ENCODE measurements at regions not wholly inside any gene's neighbourhood (a gene's known extent, or its start where the extent isn't known, plus 50 kb on each side); places are given as distances from the start of the nearest gene placed in this dataset.
"Not testable (repeated sequence)": the region's sequence is repeated elsewhere in the genome, so short reads cannot be mapped to it uniquely, and the experiment has no call there.

DNA sequence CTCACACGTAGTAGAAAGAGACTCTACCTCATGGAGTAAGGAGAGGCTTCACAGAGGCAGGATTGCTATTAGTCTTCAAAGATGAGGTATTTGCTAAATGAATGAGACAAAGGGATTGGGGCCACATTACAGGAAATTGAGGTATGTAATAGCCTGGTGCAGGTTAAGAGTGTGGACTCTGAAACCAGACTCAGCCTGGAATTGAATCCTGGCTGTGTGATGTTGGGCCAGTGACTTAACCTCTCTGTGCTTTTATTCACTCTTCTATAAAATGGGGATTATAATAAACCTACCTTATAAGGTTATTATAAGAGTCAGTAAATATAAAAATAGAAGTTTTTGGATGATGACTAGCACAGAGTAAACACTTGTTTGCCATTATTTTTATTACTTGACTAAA lies 64.7 kb upstream of the ATRNL1 start:
- no CpG with 5 or more reads among the region's 1 CpG for WGBS, 2 experiments (ENCODE audit: insufficient coverage in 2 of 2)
- Histone ChIP-seq H3K4me1 (ENCODE audit: control insufficient read depth, insufficient read depth, low read length, poor library complexity, severe bottlenecking) (peaks cover 10% of the 10 kb centered on the region), H3K9me3 (ENCODE audit: control insufficient read depth, low read length) (no peaks in the 10 kb centered on the region), H3K4me3 (ENCODE audit: extremely low read depth, insufficient read depth, low read length, poor library complexity, severe bottlenecking) (no peak overlapping the region), H3K27ac (ENCODE audit: low read depth, low read length, severe bottlenecking) (no peak overlapping the region), H3K36me3 (ENCODE audit: control insufficient read depth, insufficient read depth, low read length) (no peaks in the 10 kb centered on the region)

DNA sequence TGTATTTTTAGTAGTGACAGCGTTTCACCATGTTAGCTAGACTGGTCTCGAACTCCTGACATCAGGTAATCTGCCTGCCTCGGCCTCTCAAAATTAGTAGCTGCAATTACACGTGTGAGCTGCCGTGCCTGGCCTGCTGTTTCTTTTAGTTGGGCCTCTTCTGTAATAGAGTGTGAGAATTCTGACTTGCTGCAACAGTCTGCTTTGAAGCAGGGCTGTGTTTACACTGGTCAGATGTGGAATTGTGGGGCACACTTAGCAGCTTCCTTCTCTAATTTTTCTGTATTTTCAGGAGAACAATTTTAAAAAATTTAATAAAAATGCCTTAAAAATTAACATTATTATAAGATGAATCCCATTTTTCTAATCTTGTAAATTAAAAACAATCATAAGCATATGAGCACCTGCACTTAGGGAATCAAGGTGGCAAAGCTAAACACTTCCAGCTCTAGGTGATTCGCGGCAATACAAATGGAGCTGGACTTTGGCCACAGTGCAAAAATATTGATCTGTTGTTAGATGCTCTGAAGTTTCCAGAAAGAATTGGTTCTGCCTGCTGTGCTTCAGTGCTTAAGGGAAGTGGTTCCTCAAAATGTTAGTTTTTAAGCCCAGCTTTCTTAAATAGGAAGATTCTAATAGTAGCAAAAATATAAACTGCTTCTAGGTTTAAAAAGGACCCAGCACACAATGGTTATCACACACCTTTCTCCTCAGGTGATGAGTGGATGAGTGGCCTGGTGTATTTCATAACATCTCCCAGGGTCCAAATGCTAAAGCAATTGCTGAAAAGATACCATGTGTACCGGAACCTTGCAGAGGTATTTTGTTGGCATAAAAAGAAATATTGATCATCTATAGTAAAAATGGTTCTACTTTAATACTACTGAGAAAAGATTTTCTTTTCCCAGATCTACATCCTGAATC lies 63.5 kb upstream of the ATRNL1 start:
- no peak overlapping the region for H3K27ac ChIP-seq (ENCODE audit: low read depth, low read length, severe bottlenecking)
- H3K36me3 ChIP-seq (ENCODE audit: control insufficient read depth, insufficient read depth, low read length), result no peaks in the 10 kb centered on the region
- no peaks in the 10 kb centered on the region for H3K9me3 ChIP-seq (ENCODE audit: control insufficient read depth, low read length)
- H3K4me3 ChIP-seq (ENCODE audit: extremely low read depth, insufficient read depth, low read length, poor library complexity, severe bottlenecking), result no peak overlapping the region
- H3K4me1 ChIP-seq (ENCODE audit: control insufficient read depth, insufficient read depth, low read length, poor library complexity, severe bottlenecking), result peaks cover 10% of the 10 kb centered on the region
- WGBS, 2 experiments (ENCODE audit: insufficient coverage in 2 of 2), result 94% methylated on average over 6 to 7 of the region's 8 CpGs

DNA sequence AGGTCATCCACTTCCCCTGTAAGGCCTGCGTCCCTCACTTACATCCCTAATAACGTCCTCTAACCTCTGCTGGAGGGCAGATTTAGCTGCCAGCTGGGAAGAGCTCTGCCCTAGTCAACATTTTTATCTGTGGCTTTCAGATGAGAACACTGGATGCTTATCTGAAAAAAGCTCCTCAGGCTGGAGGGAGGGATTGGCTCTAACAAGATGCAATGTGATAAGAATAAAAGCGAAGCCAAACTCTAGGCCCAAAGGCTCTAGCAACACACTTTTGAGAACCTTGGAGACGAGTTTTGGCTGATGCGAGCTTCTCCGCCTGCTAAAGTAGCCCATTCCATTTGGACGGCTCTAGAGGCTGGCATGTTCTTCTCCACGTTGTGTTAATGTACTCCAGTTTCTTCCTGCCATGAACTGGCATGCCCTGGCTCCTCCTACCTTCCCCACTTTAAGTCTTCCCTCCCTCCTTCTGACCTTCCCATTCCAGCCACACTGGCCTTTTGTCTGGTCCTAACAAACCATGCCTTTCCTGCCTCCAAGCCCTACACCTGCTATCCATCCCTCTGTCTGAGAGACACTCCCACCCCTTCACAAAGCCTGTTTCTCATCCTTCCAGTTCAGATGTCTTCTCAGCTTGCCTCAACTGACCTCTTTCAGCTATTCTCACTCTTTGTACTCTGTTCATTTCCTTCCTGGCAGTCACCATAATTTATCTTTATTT lies 62.5 kb upstream of the ATRNL1 start:
- no peak overlapping the region for H3K4me3 ChIP-seq (ENCODE audit: extremely low read depth, insufficient read depth, low read length, poor library complexity, severe bottlenecking)
- peak overlapping the region; percentile 16 for H3K27ac ChIP-seq (ENCODE audit: low read depth, low read length, severe bottlenecking)
- H3K9me3 ChIP-seq (ENCODE audit: control insufficient read depth, low read length), result no peaks in the 10 kb centered on the region
- no peaks in the 10 kb centered on the region for H3K36me3 ChIP-seq (ENCODE audit: control insufficient read depth, insufficient read depth, low read length)
- whole genome bisulfite sequencing, 2 experiments (ENCODE audit: insufficient coverage in 2 of 2), result 79 to 84% methylated on average over 7 of the region's 8 CpGs
- H3K4me1 ChIP-seq (ENCODE audit: control insufficient read depth, insufficient read depth, low read length, poor library complexity, severe bottlenecking), result peaks cover 10% of the 10 kb centered on the region

DNA sequence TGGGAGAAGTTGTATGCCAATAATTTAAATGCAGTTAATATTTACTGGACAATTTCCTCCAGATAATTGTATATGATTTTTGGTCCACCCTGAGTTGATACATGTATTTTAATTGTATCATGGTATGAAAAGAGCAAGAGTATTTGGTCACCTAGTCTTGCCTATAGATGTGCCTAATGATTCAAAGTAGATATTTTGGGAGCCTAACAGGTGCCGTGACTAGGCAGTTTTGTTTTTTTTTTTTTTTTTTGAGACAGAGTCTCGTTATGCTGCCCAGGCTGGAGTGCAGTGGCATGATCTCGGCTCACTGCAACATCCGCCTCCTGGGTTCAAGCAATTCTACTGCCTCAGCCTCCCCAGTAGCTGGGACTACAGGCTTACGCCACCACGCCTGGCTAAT lies 59.3 kb upstream of the ATRNL1 start:
- 100% methylated on average over 1 to 3 of the region's 6 CpGs for WGBS, 2 experiments (ENCODE audit: insufficient coverage in 2 of 2)
- Histone ChIP-seq H3K4me3 (ENCODE audit: extremely low read depth, insufficient read depth, low read length, poor library complexity, severe bottlenecking) (no peak overlapping the region), H3K27ac (ENCODE audit: low read depth, low read length, severe bottlenecking) (no peak overlapping the region), H3K9me3 (ENCODE audit: control insufficient read depth, low read length) (no peaks in the 10 kb centered on the region), H3K36me3 (ENCODE audit: control insufficient read depth, insufficient read depth, low read length) (no peaks in the 10 kb centered on the region), H3K4me1 (ENCODE audit: control insufficient read depth, insufficient read depth, low read length, poor library complexity, severe bottlenecking) (peaks cover 10% of the 10 kb centered on the region)

DNA sequence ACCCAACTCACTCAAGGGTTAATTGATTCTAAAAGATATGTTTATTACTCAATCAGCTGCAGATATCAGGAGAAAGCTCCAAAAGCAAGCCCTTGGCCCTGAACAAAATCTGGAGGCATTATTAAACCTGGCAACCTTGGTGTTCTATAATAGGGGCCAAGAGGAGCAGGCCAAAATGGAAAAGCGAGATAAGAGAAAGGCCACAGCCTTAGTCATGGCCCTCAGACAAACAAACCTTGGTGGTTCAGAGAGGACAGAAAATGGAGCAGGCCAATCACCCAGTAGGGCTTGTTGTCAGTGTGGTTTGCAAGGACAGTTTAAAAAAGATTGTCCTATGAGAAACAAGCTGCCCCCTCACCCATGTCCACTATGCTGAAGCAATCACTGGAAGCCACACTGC lies 53.4 kb upstream of the ATRNL1 start:
- not testable (repeated sequence) for H3K4me1 ChIP-seq (ENCODE audit: control insufficient read depth, insufficient read depth, low read length, poor library complexity, severe bottlenecking); H3K4me3 ChIP-seq (ENCODE audit: extremely low read depth, insufficient read depth, low read length, poor library complexity, severe bottlenecking); H3K36me3 ChIP-seq (ENCODE audit: control insufficient read depth, insufficient read depth, low read length); H3K27ac ChIP-seq (ENCODE audit: low read depth, low read length, severe bottlenecking); H3K9me3 ChIP-seq (ENCODE audit: control insufficient read depth, low read length)
- WGBS, 2 experiments (ENCODE audit: insufficient coverage in 2 of 2), result 100% methylated on average over 1 of the region's 1 CpG
